Iris pigment epithelial cell (primary cell): ENCODE measurements at regions not wholly inside any gene's neighbourhood (a gene's known extent, or its start where the extent isn't known, plus 50 kb on each side); places are given as distances from the start of the nearest gene placed in this dataset.
A peak's percentile ranks its signal among the peaks of the same experiment; 100 is the strongest.

Experiments used
- DNase-seq: peaks from one replicate; pipeline ENCODE4 v3.0.0-alpha.2; 2011; ENCODE audit warnings: low read depth

- no peak for DNase-seq
Observed at GRCh38 chr11:70930215-70930614, 322.2 kb downstream of the SHANK2 start.

GRCh38 chr11:70931430-70931829 is 320.9 kb downstream of the SHANK2 start:
- no peak for DNase-seq

GRCh38 chr11:70933981-70934583 is 318.3 kb downstream of the SHANK2 start:
- DNase-seq, result no peak

GRCh38 chr11:70935006-70935768 is 317.2 kb downstream of the SHANK2 start:
- no peak for DNase-seq

- peak; percentile 8 for DNase-seq
Observed at GRCh38 chr11:70942593-70942992, 309.8 kb downstream of the SHANK2 start.

- no peak for DNase-seq
Observed at GRCh38 chr11:70944141-70944540, 308.2 kb downstream of the SHANK2 start.

GRCh38 chr11:70944636-70945035 is 307.7 kb downstream of the SHANK2 start:
- DNase-seq, result no peak

- no peak for DNase-seq
Observed at GRCh38 chr11:70948398-70948797, 304.0 kb downstream of the SHANK2 start.

- DNase-seq, result no peak
Observed at GRCh38 chr11:70948855-70949531, 303.4 kb downstream of the SHANK2 start.

GRCh38 chr11:70951139-70951804 is 301.1 kb downstream of the SHANK2 start:
- DNase-seq, result no peak

GRCh38 chr11:70952191-70952590 is 300.2 kb downstream of the SHANK2 start:
- DNase-seq, result no peak

GRCh38 chr11:70953720-70954119 is 298.7 kb downstream of the SHANK2 start:
- no peak for DNase-seq

- no peak for DNase-seq
Observed at GRCh38 chr11:70954471-70954870, 297.9 kb downstream of the SHANK2 start.
